Erythroblast (primary cell): ENCODE measurements at regions not wholly inside any gene's neighbourhood (a gene's known extent, or its start where the extent isn't known, plus 50 kb on each side); places are given as distances from the start of the nearest gene placed in this dataset.

Experiments
- GATA1 ChIP-seq: IDR thresholded peaks from 2 replicates; pipeline ENCODE4 v1.6.1; 2011; ENCODE audit warnings: low read depth, mild to moderate bottlenecking, control low read depth, low read length, moderate library complexity
- POLR2A ChIP-seq: IDR thresholded peaks from 2 replicates; pipeline ENCODE4 v1.6.1; 2011; ENCODE audit warnings: mild to moderate bottlenecking, low read length

GRCh38 chr20:52748285-52748932 lies 223.7 kb upstream of the TSHZ2 start:
- TF ChIP-seq POLR2A (no peak), GATA1 (no peak)
